ENCODE measurements at regions not wholly inside any gene's neighbourhood (a gene's known extent, or its start where the extent isn't known, plus 50 kb on each side); places are given as distances from the start of the nearest gene placed in this dataset.

DNA sequence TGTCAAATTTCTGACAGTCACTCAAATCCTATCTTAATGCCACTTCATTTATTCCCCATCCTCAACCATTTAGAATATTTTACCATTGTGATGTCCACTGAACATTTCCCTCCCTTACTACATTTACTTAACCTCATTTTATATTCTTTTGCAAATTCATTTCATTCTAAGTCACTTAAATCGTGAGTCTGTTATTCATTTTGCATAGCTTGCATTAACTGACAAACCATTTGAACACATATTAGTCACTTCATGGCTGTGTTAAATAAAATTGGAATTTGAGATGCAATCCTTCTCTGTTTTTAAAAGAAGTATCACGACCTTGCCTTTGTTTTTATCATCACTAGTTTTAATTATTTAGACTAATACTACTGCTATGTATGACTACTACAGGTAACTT is 199.4 kb upstream of the COL11A1 start:
- Histone ChIP-seq H3K27ac (no peak overlapping the region), H3K9me3 (no peaks in the 10 kb centered on the region), H3K4me3 (no peak overlapping the region), H3K36me3 (no peaks in the 10 kb centered on the region), H3K4me1 (no peaks in the 10 kb centered on the region), H3K27me3 (no peaks in the 10 kb centered on the region)
- intact Hi-C loops (cut with DNase I) = no loop called here
- TF ChIP-seq, protein P1, sequence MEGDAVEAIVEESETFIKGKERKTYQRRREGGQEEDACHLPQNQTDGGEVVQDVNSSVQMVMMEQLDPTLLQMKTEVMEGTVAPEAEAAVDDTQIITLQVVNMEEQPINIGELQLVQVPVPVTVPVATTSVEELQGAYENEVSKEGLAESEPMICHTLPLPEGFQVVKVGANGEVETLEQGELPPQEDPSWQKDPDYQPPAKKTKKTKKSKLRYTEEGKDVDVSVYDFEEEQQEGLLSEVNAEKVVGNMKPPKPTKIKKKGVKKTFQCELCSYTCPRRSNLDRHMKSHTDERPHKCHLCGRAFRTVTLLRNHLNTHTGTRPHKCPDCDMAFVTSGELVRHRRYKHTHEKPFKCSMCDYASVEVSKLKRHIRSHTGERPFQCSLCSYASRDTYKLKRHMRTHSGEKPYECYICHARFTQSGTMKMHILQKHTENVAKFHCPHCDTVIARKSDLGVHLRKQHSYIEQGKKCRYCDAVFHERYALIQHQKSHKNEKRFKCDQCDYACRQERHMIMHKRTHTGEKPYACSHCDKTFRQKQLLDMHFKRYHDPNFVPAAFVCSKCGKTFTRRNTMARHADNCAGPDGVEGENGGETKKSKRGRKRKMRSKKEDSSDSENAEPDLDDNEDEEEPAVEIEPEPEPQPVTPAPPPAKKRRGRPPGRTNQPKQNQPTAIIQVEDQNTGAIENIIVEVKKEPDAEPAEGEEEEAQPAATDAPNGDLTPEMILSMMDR (IDR thresholded peaks at IDR 0.05) = no peak
- ATAC-seq = no peak
- DNase-seq = no peak

DNA sequence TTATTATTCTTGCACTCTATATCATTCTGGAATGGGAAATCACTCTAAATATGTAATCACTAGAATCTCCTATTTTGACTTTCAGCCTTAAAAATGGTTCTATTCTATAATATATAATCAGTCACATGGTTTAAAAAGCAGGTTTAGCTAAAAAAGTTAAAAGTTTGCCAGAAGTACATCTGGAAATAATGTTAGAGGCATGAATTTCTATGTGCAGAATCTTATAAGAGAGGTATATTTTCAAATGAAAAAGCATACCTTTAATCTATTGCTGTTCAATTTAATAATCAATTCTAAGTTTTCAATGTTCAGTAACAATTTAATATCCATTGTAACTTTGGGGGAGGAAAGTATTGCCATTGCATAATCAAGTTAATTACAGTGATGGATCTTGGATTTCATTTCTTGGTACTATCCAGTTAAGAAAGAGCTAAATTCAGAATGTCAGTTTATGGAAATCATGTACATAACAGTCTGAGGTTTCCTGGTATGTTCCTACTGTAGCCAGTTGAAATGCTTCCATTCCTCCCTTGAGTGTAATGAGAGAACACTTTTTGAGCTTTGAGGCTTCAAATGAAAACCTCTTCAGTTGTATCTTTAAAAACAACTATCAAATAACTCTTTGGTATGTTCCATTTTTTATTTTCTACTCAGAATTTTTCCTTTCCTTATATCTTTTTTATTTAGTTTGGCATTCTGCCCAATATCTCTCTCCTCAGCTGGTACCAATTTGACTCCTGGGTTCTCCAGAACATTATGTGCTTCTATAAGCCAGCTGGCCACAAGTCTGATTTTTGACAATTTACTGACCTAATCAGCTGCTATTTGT is 175.7 kb upstream of the COL11A1 start:
- no peaks in the 10 kb centered on the region for H3K27me3 ChIP-seq
- no peak overlapping the region for H3K4me3 ChIP-seq
- H3K36me3 ChIP-seq = no peaks in the 10 kb centered on the region
- ATAC-seq = peak; percentile 26
- DNase-seq = no peak
- H3K9me3 ChIP-seq = peaks cover 0 to 4% of the 10 kb centered on the region in 2 donors
- intact Hi-C loops (cut with DNase I) = no loop called here
- TF ChIP-seq, protein P1 (IDR thresholded peaks at IDR 0.05) = no peak
- no peak overlapping the region for H3K27ac ChIP-seq
- no peaks in the 10 kb centered on the region for H3K4me1 ChIP-seq

DNA sequence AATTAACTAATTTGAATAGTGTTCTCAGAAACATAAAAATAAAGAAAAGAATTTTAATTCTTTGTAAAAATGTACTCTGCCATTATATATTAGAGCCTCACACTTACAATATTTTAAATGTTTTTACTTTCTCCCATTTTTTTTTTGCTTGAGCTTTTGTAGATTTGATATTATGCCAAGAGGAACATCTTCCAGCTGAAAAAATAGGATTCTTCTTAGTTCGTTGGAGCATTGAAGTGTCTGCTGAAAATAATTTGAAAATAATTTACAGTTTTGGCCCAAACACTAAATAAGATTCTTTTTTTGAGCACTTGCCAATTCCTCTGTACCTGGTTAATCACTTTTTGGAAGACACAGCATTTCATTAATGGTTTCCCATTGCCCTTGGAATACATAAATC is 175.0 kb upstream of the COL11A1 start:
- intact Hi-C loops (cut with DNase I) = no loop called here
- peaks cover 0 to 4% of the 10 kb centered on the region in 2 donors for H3K9me3 ChIP-seq
- TF ChIP-seq, protein P1 (IDR thresholded peaks at IDR 0.05) = no peak
- no peak overlapping the region for H3K4me3 ChIP-seq
- DNase-seq (no peak), ATAC-seq (no peak)
- H3K27me3 ChIP-seq = no peaks in the 10 kb centered on the region
- H3K36me3 ChIP-seq = no peaks in the 10 kb centered on the region
- no peak overlapping the region for H3K27ac ChIP-seq
- no peaks in the 10 kb centered on the region for H3K4me1 ChIP-seq

DNA sequence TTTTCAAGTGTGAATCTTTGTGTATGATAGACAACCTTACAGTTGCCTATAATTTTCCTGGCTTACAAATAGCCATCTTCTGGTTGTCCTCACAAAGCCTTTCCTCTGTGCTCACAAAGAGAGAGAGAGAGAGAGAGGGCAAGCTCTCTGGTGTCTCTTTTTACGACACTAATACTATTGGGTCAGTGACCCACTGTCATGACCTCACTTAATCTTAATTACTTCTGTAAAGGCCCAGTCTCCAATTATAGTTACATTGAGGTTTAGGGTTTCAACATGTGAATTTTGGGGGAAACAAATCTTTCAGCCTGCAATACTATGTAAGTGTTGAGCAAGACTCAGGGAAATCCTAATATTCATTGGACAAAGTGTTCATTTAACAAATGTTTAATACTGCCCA is 167.4 kb upstream of the COL11A1 start:
- Histone ChIP-seq H3K27ac (no peak overlapping the region), H3K4me1 (no peaks in the 10 kb centered on the region), H3K9me3 (peaks cover 0 to under 1% of the 10 kb centered on the region in 2 donors), H3K27me3 (no peaks in the 10 kb centered on the region), H3K36me3 (no peaks in the 10 kb centered on the region), H3K4me3 (no peak overlapping the region)
- no peak for ATAC-seq
- TF ChIP-seq, protein P1 (IDR thresholded peaks at IDR 0.05) = no peak
- no peak for DNase-seq
- intact Hi-C loops (cut with DNase I) = no loop called here

GRCh38 chr1:103274886-103275285 is 166.6 kb upstream of the COL11A1 start:
- H3K9me3 ChIP-seq = no peaks in the 10 kb centered on the region
- DNase-seq (no peak), ATAC-seq (no peak)
- H3K27ac ChIP-seq = no peak overlapping the region
- intact Hi-C loops (cut with DNase I) = no loop called here
- H3K36me3 ChIP-seq = no peaks in the 10 kb centered on the region
- H3K27me3 ChIP-seq = no peaks in the 10 kb centered on the region
- no peaks in the 10 kb centered on the region for H3K4me1 ChIP-seq
- TF ChIP-seq, protein P1 (IDR thresholded peaks at IDR 0.05) = no peak
- no peak overlapping the region for H3K4me3 ChIP-seq
